COLO668 (cell line): ENCODE measurements at regions not wholly inside any gene's neighbourhood (a gene's known extent, or its start where the extent isn't known, plus 50 kb on each side); places are given as distances from the start of the nearest gene placed in this dataset.

ENCODE experiments used
- DNase-seq: peaks from one replicate; lab custom pipeline; 2025; ENCODE audit not compliant: unreplicated experiment; lab: John Stamatoyannopoulos, UW

DNA sequence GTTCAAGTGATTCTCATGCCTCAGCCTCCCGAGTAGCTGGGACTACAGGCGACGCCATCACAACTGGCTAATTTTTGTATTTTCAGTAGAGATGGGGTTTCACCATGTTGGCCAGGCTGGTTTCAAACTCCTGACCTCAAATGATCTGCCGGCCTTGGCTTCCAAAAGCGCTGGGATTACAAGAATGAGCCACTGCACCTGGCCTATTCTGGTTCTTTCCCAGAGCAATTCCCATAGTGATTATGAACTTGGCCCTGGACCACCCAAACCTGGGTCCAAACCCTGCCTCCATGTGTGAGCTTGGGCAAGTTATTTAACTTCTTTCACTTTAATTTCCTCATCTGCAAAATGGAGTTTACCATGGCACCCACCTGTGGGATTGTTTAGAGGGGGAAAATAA is 61.5 kb upstream of the HEPHL1 start:
- no peak for DNase-seq

DNA sequence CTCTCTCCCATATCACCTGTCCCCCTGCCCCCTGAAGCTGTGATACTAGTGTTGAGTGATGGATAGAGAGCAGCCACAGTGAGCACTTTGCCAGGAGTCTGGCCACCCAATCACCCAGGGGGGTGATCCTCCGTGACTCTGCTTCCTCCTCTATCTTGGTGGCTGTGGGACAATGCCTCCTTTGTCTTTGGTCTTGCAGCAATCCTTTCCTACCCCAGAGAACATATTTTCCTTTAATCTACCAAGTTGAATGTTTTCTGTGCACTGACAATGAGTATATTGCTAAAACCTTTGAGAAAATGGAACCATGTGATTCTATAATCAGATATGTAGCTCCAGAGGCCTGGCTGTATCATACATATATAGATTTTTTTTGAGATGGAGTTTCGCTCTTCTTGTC is 58.1 kb upstream of the HEPHL1 start:
- no peak for DNase-seq

GRCh38 chr11:93967258-93967657 is 53.9 kb upstream of the HEPHL1 start:
- no peak for DNase-seq

DNA sequence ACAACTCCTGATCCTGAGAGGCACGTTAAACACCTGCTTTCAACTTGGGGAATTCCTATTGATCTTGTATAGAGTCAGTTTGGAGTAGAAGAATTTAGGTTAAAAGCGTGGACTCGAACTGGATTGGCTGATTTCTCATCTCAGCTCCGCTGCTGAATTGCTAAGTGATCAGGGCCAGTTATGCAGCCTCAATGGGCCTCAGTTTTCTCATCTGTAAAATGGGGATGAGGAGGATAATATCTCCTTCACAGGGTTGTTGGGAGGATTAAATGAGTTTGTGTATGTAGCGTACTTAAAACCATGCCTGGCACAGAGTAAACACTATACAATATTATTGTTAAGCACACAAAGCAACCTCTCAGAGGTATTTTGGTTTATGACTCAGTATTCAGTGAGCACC is 53.2 kb upstream of the HEPHL1 start:
- no peak for DNase-seq

DNA sequence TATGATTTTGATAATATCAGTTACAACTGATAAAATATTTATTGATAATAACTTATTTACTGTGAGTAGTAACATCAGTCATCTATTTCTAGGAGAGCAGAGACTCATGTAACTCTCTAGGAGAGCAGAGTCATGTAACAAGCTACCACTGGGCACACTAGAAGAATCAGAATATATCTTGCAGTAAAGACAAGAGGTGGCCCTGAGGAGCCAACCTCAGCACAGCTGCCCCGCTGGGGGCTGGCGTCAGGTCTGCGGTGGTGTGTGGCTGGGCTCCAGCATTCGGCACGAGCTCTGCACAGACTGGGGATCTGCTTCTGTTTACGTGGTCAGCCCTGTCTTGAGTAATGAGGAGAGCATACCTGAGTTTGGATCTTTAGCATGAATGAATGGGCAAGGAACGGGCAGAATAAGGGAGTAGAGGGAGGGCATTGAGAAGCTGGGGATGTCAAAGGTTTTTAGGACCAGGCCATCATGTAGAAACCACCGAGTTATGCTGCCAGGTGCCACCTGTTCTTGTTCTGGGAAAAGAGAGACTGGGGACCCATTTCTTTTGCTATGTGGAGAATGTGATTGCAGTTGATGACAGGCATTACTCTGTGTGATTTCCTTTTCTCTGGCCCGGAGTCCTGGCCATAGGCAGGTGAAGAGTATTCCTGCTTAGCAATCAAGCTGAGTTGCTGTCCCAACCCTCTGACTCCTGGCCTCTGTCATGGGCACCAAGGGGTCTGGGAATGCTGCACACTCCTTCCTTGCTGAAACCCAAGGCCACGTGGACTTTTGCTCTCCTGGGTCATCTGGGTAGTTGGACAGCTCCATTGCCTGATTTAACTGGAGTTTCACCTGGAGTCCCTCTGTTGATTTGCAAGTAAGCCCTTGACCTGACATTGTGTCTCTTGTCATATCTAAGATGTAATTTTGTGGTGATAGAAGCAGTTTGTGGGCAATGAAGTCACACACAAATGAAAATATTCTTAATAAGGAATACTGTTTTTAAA is 50.9 kb upstream of the HEPHL1 start:
- DNase-seq = no peak
